SK-N-SH (cell line): ENCODE measurements at regions not wholly inside any gene's neighbourhood (a gene's known extent, or its start where the extent isn't known, plus 50 kb on each side); places are given as distances from the start of the nearest gene placed in this dataset.

Source experiments
- CTCF ChIA-PET: fragments of 300-600, 350-600 bp; formaldehyde crosslinking; extraction: SDS; loops from one replicate; lab custom pipeline; 2021; lab: Yijun Ruan, JAX
- POLR2A ChIA-PET: fragments of 350-600 bp; sonication (Branson Sonifier 250); formaldehyde crosslinking; extraction: SDS; loops from one replicate; lab custom pipeline; 2020; ENCODE audit warnings: antibody characterized with exemption, inconsistent platforms; lab: Yijun Ruan, JAX
- DNase-seq: peaks from one replicate; pipeline ENCODE4 v3.0.0; 2012
- H2AFZ ChIP-seq: fragments of 200-600 bp; sonication (generic); 2 replicates; pipeline ENCODE4 v1.8.1; 2016; ENCODE audit warnings: antibody characterized with exemption, mild to moderate bottlenecking, low read depth
- H3F3A ChIP-seq: fragments of 200-600 bp; sonication (generic); replicated peaks from 2 replicates; pipeline ENCODE3; 2016; ENCODE audit warnings: antibody characterized with exemption, mild to moderate bottlenecking; ENCODE audit not compliant: insufficient read depth
- H3K27ac ChIP-seq, 2 experiments: fragments of 200-500 bp in 1 of 2; fragments of 200-600 bp in 1 of 2; sonication (Bioruptor generic) in 1 of 2; sonication (generic), shearing (Covaris generic) in 1 of 2; 2 replicates each; pipeline versions ENCODE4 v1.5.1 to v1.6.1; 2014 to 2016; ENCODE audit warnings: low read depth in 2 of 2, inconsistent platforms in 1 of 2, low read length in 1 of 2, mild to moderate bottlenecking in 1 of 2, mixed read lengths in 1 of 2
- H3K27me3 ChIP-seq: fragments of 200-600 bp; sonication (generic), shearing (Covaris generic); 2 replicates; pipeline ENCODE4 v1.6.1; 2016; ENCODE audit warnings: mixed run types; ENCODE audit not compliant: insufficient read depth
- H3K36me3 ChIP-seq, 2 experiments: fragments of 200-500 bp in 1 of 2; fragments of 200-600 bp in 1 of 2; sonication (Bioruptor generic) in 1 of 2; sonication (generic) in 1 of 2; replicated peaks in 1 of 2; 2 replicates each; pipeline versions ENCODE3 to v1.5.1; 2014 to 2016; ENCODE audit warnings: low read length in 1 of 2, mild to moderate bottlenecking in 1 of 2; ENCODE audit not compliant: insufficient read depth in 2 of 2, control insufficient read depth in 1 of 2
- H3K4me1 ChIP-seq, 2 experiments: fragments of 200-500 bp in 1 of 2; fragments of 200-600 bp in 1 of 2; sonication (Bioruptor generic) in 1 of 2; sonication (generic), shearing (Covaris generic) in 1 of 2; 2 replicates each; pipeline versions ENCODE4 v1.5.1 to v1.6.1; 2014 to 2016; ENCODE audit warnings: low read depth in 1 of 2, low read length in 1 of 2, mixed run types in 1 of 2; ENCODE audit not compliant: insufficient read depth in 2 of 2, control insufficient read depth in 1 of 2
- H3K4me2 ChIP-seq: fragments of 200-600 bp; sonication (generic), shearing (Covaris generic); 2 replicates; pipeline ENCODE4 v1.6.1; 2017; ENCODE audit warnings: mixed run types
- H3K4me3 ChIP-seq, 2 experiments: fragments of 200-500 bp in 1 of 2; fragments of 200-600 bp in 1 of 2; sonication (Bioruptor generic) in 1 of 2; sonication (generic), shearing (Covaris generic) in 1 of 2; 2 replicates each; pipeline versions ENCODE4 v1.5.1 to v1.8.1; 2014 to 2016; ENCODE audit warnings: low read depth in 2 of 2, inconsistent platforms in 1 of 2, low read length in 1 of 2, mild to moderate bottlenecking in 1 of 2, mixed read lengths in 1 of 2, moderate library complexity in 1 of 2
- H3K79me2 ChIP-seq: fragments of 200-600 bp; sonication (generic); 2 replicates; pipeline ENCODE4 v1.8.1; 2017; ENCODE audit warnings: mild to moderate bottlenecking; ENCODE audit not compliant: insufficient read depth
- H3K9ac ChIP-seq: fragments of 200-600 bp; sonication (generic); 2 replicates; pipeline ENCODE4 v1.6.1; 2017; ENCODE audit warnings: mixed run types
- H3K9me2 ChIP-seq: fragments of 200-600 bp; sonication (generic); 2 replicates; pipeline ENCODE4 v1.6.1; 2017; ENCODE audit warnings: mixed run types
- H3K9me3 ChIP-seq: fragments of 200-600 bp; sonication (generic); 2 replicates; pipeline ENCODE4 v1.6.1; 2017; ENCODE audit warnings: mixed run types, mild to moderate bottlenecking, moderate library complexity
- H4K20me1 ChIP-seq: fragments of 200-600 bp; sonication (generic); 2 replicates; pipeline ENCODE4 v1.6.1; 2017; ENCODE audit warnings: mild to moderate bottlenecking, mixed run types; ENCODE audit not compliant: insufficient read depth
- CHD2 ChIP-seq: fragments of 150-350 bp; IDR thresholded peaks from 2 replicates; pipeline ENCODE4 v1.6.1; 2018; ENCODE audit warnings: low read length; ENCODE audit not compliant: partially characterized antibody
- CTCF ChIP-seq: fragments of 200-600 bp; sonication (generic); IDR thresholded peaks from 2 replicates; pipeline ENCODE4 v1.6.1; 2017; ENCODE audit warnings: antibody characterized with exemption, mild to moderate bottlenecking, moderate library complexity
- ELF1 ChIP-seq: IDR thresholded peaks from 2 replicates; pipeline ENCODE4 v1.4.0; 2012
- EP300 ChIP-seq, 2 experiments: IDR thresholded peaks; 2 replicates each; pipeline versions ENCODE4 v1.4.0 to v1.6.1; 2012; ENCODE audit warnings: borderline replicate concordance in 1 of 2, low read depth in 1 of 2, low read length in 1 of 2
- FOSL2 ChIP-seq: IDR thresholded peaks from 2 replicates; pipeline ENCODE4 v1.4.0; 2012; ENCODE audit warnings: low read depth, mild to moderate bottlenecking, moderate library complexity, borderline replicate concordance
- GABPA ChIP-seq: IDR thresholded peaks from 2 replicates; pipeline ENCODE4 v1.4.0; 2012; ENCODE audit warnings: low read depth, mild to moderate bottlenecking
- JUND ChIP-seq: IDR thresholded peaks from 2 replicates; pipeline ENCODE4 v1.4.0; 2012
- MXI1 ChIP-seq: IDR thresholded peaks from 2 replicates; pipeline ENCODE4 v1.6.1; 2012; ENCODE audit warnings: mild to moderate bottlenecking, low read depth, low read length, improper control_type of control experiment
- NRF1 ChIP-seq: IDR thresholded peaks from 2 replicates; pipeline ENCODE4 v1.6.1; 2012; ENCODE audit warnings: low read depth, mild to moderate bottlenecking, low read length
- RCOR1 ChIP-seq: fragments of 150-350 bp; IDR thresholded peaks from 2 replicates; pipeline ENCODE4 v1.6.1; 2017; ENCODE audit warnings: antibody characterized with exemption, low read length
- RXRA ChIP-seq: IDR thresholded peaks from 2 replicates; pipeline ENCODE4 v1.4.0; 2012; ENCODE audit warnings: low read depth, mild to moderate bottlenecking, borderline replicate concordance
- SIN3A ChIP-seq: IDR thresholded peaks from 2 replicates; pipeline ENCODE4 v1.6.1; 2012; ENCODE audit warnings: low read depth, mild to moderate bottlenecking, low read length, moderate library complexity, borderline replicate concordance
- TAF1 ChIP-seq: IDR thresholded peaks from 2 replicates; pipeline ENCODE4 v1.6.1; 2012; ENCODE audit warnings: low read depth, mild to moderate bottlenecking, low read length, moderate library complexity, borderline replicate concordance
- TEAD4 ChIP-seq: IDR thresholded peaks from 2 replicates; pipeline ENCODE4 v1.4.0; 2012; ENCODE audit warnings: mild to moderate bottlenecking, borderline replicate concordance; ENCODE audit not compliant: insufficient read depth
- USF1 ChIP-seq: IDR thresholded peaks from 2 replicates; pipeline ENCODE4 v1.4.0; 2012; ENCODE audit warnings: low read depth, borderline replicate concordance
- USF2 ChIP-seq: fragments of 150-350 bp; IDR thresholded peaks from 2 replicates; pipeline ENCODE4 v1.6.1; 2017; ENCODE audit warnings: antibody characterized with exemption, low read length, low read depth, borderline replicate concordance
- WGBS: methylation state at CpG from one replicate; pipeline ENCODE4 v1.1.6; 2017; ENCODE audit warnings: low lambda C conversion rate; 5-methylcytosine and 5-hydroxymethylcytosine counted together

- no peak for TF ChIP-seq USF1
- TF ChIP-seq TEAD4: no peak
- TF ChIP-seq JUND: no peak
- TF ChIP-seq ELF1: no peak
- no peak for TF ChIP-seq FOSL2
- no peak for TF ChIP-seq RXRA
- no peak for TF ChIP-seq SIN3A
- TF ChIP-seq GABPA: no peak
- no peak for TF ChIP-seq MXI1
- TF ChIP-seq USF2: no peak
- no peak for TF ChIP-seq NRF1
- no peak for TF ChIP-seq RCOR1
- no peak for TF ChIP-seq CHD2
- no peak for TF ChIP-seq EP300 (IDR thresholded peaks at IDR 0.05; ENCODE audit: borderline replicate concordance in 1 of 2, low read depth in 1 of 2, low read length in 1 of 2)
- no peak for TF ChIP-seq CTCF
Observed at GRCh38 chr16:63596716-63597115, 1525.1 kb downstream of the CDH11 start (continued).

GRCh38 chr16:63592852-63593251, 1529.0 kb downstream of the CDH11 start:
- 63% methylated on average over 3 of the region's 3 CpGs for WGBS
- CTCF ChIA-PET: interaction anchor here (1.3 kb wide), 1 partner anchor 16 kb away, joined by 3 read pairs; no protein-coding TSS in a partner anchor

More at GRCh38 chr16:63592852-63593251, 1529.0 kb downstream of the CDH11 start:
- POLR2A ChIA-PET: no interaction called here
- Histone ChIP-seq H3K27me3 (no peaks in the 10 kb centered on the region), H3K9me3 (no peaks in the 10 kb centered on the region), H3K4me1 (no peaks in the 10 kb centered on the region), H3K9me2 (0 out of 2 replicates have a peak, but pooled peaks cover 3% of the 10 kb centered on the region), H3F3A (no peaks in the 10 kb centered on the region), H3K36me3 (no peaks in the 10 kb centered on the region), H3K4me2 (no peak overlapping the region), H3K4me3 (no peak overlapping the region), H4K20me1 (no peaks in the 10 kb centered on the region), H2AFZ (no peak overlapping the region), H3K27ac (no peak overlapping the region), H3K9ac (no peak overlapping the region), H3K79me2 (no peaks in the 10 kb centered on the region)
- DNase-seq: no peak
- TF ChIP-seq SIN3A (no peak), TAF1 (no peak), MXI1 (no peak)
